Non-pigmented ciliary epithelial cell (primary cell): ENCODE measurements at regions not wholly inside any gene's neighbourhood (a gene's known extent, or its start where the extent isn't known, plus 50 kb on each side); places are given as distances from the start of the nearest gene placed in this dataset.
A peak's percentile ranks its signal among the peaks of the same experiment; 100 is the strongest.
"Not testable (repeated sequence)": the region's sequence is repeated elsewhere in the genome, so short reads cannot be mapped to it uniquely, and the experiment has no call there.

Experiments used
- DNase-seq: peaks from one replicate; pipeline ENCODE4 v3.0.0-alpha.2; 2010; ENCODE audit warnings: low read depth

GRCh38 chr6:4354181-4354580 is 218.8 kb upstream of the ECI2 start:
- no peak for DNase-seq

- no peak for DNase-seq
Observed at GRCh38 chr6:4352731-4353130, 217.4 kb upstream of the ECI2 start.

DNA sequence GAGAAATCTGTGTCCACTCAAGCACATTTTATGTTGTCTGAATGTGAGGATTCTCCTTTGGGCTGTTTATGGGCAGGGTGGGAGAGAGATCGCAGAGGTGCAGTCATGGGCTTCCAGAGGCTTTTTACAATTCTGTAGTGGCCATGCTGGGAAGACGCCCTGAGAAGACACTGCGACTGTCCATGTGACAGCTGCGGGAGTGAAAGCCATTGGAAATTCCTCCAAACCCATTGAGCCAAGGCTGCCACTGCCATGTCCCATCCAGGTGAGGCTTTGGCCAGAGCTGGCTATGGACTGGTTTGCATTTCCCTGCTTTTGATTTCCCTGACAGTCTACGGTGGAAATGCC is 216.9 kb upstream of the ECI2 start:
- DNase-seq = no peak

DNA sequence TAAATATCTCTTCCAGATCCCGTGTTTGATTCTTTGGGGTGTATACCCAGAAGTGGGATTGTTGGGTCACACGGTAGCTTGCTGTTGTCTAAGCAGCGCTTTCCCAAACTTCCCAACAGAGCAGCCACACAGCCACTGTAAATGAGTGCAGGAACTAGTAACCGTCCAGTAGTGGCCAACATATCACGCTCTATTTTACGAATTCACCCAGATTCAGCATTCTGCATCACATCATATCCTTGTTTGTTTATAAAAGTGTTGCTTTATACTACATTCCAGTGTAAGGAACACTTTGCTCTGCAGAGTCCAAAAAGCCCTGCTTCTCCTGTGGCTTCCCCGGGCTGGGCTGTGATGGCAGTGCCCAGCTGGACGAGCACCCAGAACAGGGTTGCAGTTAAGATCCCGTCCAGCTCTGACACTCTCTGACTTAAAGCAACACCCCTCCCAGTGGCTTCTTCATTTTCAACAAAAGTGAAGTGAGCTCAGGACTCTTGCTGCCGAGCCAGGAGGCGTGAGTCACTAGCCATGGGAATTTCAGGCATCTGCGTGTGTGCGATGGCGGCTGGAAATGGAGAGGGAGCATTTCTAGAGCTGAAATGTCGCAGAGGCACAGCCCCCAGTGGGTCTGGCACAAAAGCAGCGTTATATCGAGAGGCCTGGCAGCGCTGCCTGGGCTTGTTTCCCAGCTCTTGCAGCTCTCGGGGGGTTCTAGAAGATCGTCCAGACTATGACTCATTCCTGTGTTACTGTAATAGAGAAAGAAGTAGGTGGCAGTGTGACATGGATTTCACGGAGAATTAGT is 216.3 kb upstream of the ECI2 start:
- DNase-seq = peak; percentile 73

- DNase-seq = no peak
Observed at GRCh38 chr6:4350567-4351519, 215.5 kb upstream of the ECI2 start.

DNA sequence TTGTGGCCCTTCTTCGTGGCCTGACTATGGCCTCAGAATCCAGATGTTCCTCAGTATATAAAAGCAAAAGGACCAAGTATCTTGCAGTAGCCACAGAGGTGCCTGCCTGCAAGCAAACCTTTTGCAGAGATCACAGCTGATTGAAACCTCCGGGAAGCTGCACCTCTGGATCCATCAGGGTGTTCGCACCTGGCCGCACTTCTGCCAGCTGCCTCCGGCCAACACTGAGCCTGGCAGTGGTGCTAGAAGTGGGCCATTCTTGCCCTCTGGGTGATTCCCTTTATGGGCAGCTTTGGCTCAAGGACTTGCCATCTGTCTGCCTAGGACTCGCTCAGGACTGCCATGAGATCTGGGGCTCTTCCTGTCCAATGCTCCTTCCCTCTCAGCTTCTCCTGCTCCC is 214.6 kb upstream of the ECI2 start:
- DNase-seq = no peak

- no peak for DNase-seq
Observed at GRCh38 chr6:4349323-4349722, 213.9 kb upstream of the ECI2 start.

DNA sequence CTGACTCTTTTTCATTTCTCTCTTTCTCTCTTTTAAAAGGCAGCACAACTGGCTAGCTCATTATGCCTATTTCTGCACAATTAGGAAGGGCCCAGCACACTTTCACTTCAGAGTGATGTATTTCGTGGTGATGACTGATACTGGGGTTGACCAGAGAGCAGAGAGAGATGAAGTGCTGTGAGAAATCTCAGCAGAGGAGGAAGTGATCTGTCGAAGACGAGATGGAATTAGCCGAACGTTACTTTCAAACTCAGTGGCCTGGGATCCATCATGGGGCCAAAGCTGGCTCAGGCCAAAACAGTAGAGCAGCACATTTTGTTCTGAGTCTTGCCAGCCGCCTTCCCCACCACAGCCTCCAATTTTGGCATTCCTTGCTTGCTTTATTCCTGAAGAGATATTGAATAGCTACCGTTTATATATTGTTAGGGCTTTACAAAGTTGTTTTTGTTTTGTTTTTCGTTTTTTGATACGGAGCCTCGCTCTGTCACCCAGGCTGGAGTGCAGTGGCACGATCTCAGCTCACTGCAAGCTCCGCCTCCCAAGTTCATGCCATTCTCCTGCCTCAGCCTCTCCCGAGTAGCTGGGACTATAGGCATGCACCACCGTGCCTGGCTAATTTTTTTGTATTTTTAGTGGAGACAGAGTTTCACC is 213.2 kb upstream of the ECI2 start:
- DNase-seq = no peak

- no peak for DNase-seq
Observed at GRCh38 chr6:4347877-4348276, 212.5 kb upstream of the ECI2 start.

DNA sequence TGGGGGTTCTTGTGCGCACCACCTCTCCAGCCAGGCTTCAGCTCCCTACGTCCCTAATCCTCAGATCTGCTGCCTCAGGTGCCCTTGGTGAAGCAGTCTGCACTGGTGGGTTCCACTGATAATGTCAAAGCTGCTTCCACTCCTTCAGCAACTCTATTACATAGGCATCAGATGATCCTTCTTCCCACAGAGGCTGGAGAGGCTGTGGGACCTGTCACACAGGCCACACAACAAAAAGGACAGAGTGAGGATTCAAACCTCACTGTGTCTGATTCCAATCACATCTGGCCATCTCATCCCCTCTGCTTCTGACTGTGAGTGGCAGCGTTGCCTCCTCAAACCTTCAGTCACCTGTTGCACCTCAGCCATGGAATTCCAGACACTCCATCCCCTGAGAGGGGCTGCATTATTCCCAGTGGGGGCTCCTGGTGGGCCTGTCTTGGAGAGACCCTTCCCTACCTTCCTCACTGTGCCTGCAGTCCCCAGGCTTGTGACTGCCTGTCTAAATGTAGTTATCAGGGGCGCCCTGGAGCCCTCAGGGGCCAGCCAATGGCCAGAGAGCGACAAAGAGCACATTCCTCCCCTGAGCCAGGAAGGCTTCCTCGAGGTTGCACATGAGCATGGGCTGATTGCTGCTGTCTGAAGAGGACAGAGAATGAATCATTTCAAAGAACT is 211.4 kb upstream of the ECI2 start:
- no peak for DNase-seq

- DNase-seq = no peak
Observed at GRCh38 chr6:4345543-4345942, 210.2 kb upstream of the ECI2 start.

DNA sequence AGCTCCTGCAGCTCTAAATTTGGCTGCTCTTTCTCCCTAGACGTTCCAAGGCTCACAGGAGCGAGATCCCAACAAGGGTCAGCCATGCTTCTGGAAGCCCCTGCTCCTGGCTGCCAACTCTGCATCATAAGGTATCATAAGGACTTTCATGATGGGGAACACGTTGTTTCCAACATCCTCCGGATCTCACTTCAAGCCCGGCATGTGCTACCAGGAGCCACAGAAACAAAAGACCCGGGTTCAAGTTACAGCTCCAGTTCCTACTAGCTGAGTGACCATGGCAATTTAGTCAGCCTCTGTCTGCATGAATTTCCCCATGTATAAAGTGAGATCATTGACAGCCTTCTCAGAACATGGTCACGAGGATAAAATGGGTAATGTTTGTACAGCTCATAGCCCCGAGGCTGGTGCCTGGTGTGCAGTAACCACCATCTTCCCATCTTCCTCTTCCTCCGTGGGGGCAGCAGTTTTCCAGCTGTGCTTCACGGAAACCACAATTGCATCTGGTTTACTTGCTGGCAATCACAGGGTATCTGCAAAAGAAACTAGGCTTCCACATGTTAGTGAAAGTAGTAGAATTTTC is 209.0 kb upstream of the ECI2 start:
- DNase-seq = no peak

DNA sequence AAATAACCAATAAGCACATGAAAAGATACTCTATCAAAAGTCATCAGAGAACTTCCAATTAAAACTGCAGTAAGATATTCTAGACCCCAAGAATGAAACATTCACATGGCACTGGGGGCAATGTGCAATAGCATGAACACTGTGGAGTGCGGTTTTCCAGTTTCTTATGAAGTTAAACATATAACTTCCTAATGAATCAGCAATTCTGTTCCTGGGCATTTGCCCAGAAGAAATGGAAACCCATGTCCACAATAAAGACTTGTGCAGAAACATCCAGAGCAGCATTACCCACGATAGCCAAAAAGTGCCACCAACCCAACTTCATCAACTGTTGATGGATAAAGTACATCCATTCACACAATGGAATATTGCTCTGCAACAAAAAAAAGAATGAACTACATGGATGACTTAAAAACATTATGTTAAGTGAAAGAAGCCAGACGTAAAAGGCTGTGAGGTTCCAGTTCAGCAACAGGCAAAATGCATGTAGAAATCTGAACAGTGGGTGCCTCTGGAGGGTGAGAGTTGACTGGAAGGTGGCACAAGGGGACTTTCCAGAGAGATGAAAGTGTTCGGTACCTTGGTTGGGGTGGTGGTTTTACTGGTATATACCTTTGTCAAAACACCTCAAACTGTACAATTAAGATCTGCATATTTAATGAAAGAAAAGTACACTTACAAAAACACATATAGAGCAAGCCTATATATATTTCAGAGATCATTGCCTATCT is 207.2 kb upstream of the ECI2 start:
- no peak for DNase-seq

DNA sequence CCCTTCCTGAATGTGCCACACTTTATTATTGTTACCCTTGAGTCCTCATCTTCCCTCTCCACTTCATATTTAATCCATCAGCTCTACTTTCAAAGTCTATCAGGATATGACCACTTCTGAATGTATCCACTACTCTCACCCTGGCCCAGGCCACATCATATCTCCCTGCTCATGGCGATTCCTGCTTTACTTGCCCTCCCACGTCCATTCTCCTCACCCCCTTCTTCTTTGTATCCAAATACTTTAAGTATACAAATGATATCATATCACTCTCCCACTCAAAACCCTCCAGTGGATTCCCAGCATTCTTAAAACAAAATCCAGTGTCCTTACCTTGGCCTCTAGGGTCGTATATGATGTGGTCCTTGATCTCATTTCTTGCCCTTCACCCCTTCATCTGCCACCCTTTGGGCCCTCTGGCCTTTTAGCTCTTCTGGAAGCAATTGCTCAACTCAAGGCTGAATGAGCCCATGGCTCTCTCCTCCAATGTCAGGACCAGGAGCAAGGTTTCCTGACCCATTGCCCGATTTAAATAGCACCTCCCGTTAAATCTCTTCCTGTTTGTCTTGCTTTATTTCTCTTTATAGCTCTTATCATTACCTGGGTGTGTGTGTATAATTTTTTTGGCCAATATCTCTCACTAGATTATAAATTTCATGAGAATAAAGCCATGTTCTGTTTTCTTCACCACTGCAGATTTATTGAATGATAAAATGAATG is 205.9 kb upstream of the ECI2 start:
- no peak for DNase-seq

DNA sequence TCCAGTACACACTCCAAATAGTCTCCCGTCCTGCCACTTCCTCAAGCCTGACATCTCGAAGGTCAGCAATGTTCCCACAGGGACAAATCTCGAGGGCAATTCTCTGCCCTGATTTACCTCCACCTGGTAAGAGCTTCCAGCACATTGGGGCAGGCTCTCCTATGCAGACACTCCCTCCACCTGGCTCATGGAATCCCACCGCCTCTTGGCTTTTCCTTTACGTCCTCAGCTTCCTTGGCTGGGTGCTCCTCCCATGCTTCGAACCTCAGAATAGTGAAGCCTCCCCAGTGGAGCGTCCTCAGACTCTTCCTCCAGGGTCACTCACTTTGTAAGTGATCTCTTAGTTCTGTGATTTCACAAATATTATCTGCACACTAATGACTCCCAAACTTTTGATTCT is 205.2 kb upstream of the ECI2 start:
- DNase-seq = no peak

DNA sequence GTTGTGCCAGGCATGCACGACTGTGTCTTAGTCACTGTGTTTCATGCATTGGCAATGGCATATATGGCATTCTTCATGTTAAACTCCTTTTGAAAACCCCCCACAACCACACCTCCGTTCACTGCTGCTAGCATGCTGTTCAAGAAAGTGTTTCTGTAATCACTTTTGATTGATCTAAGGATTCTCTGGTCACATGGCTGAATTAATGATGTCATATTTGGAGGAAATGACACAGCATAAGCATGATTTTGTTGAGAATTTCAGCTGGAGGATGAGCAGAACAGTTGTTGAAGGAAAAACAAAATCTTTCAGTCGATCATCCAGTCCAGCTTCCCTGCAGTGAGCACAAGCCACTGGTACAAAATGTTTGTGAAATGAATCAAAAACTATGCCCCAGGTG is 203.5 kb upstream of the ECI2 start:
- no peak for DNase-seq

DNA sequence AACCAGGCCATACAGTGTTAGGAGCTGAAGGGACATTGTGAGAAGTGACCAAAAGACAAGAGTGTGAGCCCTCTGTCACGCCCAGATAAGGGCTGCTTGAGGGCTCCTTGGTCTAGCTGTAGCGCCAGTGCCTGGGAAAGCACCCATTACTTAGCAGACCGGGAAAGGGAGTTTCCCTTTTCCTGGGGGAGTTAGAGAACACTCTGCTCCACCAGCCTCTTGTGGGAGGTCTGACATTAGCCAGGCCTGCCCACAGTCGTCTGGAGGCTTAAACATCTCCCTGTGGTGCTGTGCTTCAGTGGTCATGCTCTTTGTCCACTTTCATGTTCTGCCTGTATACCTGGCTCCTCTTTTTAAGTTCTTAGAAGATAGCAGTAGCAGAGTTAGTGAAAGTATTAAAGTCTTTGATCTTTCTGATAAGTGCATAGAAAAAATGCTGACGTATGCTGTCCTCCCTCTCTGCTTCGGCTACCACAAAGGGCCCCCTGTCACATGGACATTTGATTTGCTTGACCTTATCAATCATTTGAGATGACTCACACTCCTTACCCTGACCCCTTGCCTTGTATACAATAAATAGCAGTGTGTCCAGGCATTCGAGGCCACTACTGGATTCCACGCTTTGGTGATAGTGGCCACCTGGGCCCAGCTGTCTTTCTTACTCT is 201.5 kb upstream of the ECI2 start:
- no peak for DNase-seq

GRCh38 chr6:4336084-4336483 is 200.7 kb upstream of the ECI2 start:
- no peak for DNase-seq

DNA sequence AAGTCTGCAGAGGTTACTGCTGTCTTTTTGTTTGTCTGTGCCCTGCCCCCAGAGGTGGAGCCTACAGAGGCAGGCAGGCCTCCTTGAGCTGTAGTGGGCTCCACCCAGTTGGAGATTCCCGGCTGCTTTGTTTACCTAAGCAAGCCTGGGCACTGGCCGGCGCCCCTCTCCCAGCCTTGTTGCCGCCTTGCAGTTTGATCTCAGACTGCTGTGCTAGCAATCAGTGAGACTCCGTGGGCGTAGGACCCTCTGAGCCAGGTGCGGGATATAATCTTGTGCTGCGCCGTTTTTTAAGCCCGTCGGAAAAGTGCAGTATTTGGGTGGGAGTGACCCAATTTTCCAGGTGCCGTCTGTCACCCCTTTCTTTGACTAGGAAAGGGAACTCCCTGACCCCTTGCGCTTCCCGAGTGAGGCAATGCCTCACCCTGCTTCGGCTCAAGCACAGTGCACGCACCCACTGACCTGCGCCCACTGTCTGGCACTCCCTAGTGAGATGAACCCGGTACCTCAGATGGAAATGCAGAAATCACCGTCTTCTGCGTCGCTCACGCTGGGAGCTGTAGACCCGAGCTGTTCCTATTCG is 198.9 kb upstream of the ECI2 start:
- not testable (repeated sequence) for DNase-seq

DNA sequence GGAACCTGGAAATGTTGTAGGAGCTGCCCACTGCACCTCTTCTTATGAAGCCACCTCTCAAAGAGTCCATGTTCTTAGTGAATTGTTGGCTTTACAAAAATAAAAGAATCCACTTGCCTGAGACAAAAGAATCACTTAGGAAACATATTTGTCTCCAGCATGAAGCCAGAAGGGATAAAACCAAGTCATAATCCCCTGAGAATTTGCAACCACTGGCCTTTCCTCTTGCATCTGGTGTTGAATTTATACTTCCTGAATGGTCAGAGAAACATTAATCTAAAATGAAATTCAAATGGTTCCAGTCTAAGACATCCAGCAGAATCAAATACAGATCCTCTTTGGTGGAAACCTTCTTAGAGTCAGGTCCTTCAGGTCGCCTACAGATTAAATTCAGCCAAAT is 192.5 kb upstream of the ECI2 start:
- DNase-seq = no peak
